SK-N-MC (cell line): ENCODE measurements at regions not wholly inside any gene's neighbourhood (a gene's known extent, or its start where the extent isn't known, plus 50 kb on each side); places are given as distances from the start of the nearest gene placed in this dataset.

Experiments used
- EZH2 ChIP-seq: fragments of 200-600 bp; sonication (generic); IDR thresholded peaks from one replicate; pipeline ENCODE4 v1.6.1; 2017; ENCODE audit warnings: antibody characterized with exemption
- POLR2AphosphoS5 ChIP-seq: IDR thresholded peaks from 2 replicates; pipeline ENCODE4 v1.6.1; 2012; ENCODE audit warnings: mild to moderate bottlenecking, low read depth, low read length, borderline replicate concordance

- TF ChIP-seq POLR2AphosphoS5 (no peak), EZH2 (no peak)
These were observed 67.3 kb upstream of the MFGE8 start for GRCh38 chr15:88980498-88980897.
